AG04450 (cell line): ENCODE measurements at regions not wholly inside any gene's neighbourhood (a gene's known extent, or its start where the extent isn't known, plus 50 kb on each side); places are given as distances from the start of the nearest gene placed in this dataset.
A peak's percentile ranks its signal among the peaks of the same experiment; 100 is the strongest.

Source experiments
- CTCF ChIA-PET: fragments of 300-600, 350-600 bp; formaldehyde crosslinking; extraction: SDS; loops from one replicate; lab custom pipeline; 2022; ENCODE audit warnings: antibody characterized with exemption, inconsistent platforms; lab: Charles Lee
- POLR2A ChIA-PET: fragments of 350-600 bp; formaldehyde crosslinking; extraction: SDS; loops from one replicate; lab custom pipeline; 2021; ENCODE audit warnings: antibody characterized with exemption, inconsistent platforms; lab: Yijun Ruan, JAX
- DNase-seq: peaks from one replicate; pipeline ENCODE4 v3.0.0-alpha.2; 2011; ENCODE audit warnings: low read depth, low spot score
- H3K27ac ChIP-seq: one replicate; pipeline ENCODE4 v1.5.1; 2012; ENCODE audit warnings: low read depth, low read length, control low read depth
- H3K27me3 ChIP-seq: one replicate; pipeline ENCODE4 v1.6.0; 2012; ENCODE audit warnings: low read length; ENCODE audit not compliant: control insufficient read depth, insufficient read depth
- H3K4me3 ChIP-seq: 2 replicates; pipeline ENCODE4 v1.5.1; 2011; ENCODE audit warnings: mild to moderate bottlenecking, low read depth, low read length, control low read depth
- H3K9me3 ChIP-seq: 2 replicates; pipeline ENCODE4 v1.5.1; 2012; ENCODE audit warnings: low read length; ENCODE audit not compliant: control insufficient read depth, insufficient read depth
- TF ChIP-seq, protein P1 (sequence below): IDR thresholded peaks from 2 replicates; pipeline ENCODE4 v1.5.1; 2011; ENCODE audit warnings: low read depth, low read length, control low read depth, inconsistent platforms

DNA sequence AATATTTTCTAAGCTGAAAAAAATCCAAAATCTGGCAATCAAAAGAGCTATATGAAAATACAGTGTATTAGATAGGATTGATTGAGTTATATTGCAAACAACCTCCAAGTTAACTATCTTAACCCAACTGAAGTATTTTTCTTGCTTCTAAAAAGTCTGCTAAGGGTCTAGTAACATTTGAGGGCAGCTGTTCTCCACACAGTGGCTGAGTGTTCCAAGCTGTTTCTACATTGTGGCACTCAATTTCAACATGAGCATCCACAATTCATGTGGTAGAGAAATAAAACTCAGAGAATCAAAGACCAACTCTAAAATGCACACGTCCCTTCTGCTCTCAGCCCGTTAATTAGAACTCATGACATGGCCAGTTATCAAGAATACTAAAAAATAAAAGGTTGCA is 340.0 kb downstream of the C12orf50 start:
- DNase-seq: no peak
- ChIA-PET CTCF (no interaction called here), POLR2A (no interaction called here)
- Histone ChIP-seq H3K27me3 (no peaks in the 10 kb centered on the region), H3K27ac (no peak overlapping the region), H3K9me3 (no peaks in the 10 kb centered on the region), H3K4me3 (no peak overlapping the region)
- TF ChIP-seq, protein P1, sequence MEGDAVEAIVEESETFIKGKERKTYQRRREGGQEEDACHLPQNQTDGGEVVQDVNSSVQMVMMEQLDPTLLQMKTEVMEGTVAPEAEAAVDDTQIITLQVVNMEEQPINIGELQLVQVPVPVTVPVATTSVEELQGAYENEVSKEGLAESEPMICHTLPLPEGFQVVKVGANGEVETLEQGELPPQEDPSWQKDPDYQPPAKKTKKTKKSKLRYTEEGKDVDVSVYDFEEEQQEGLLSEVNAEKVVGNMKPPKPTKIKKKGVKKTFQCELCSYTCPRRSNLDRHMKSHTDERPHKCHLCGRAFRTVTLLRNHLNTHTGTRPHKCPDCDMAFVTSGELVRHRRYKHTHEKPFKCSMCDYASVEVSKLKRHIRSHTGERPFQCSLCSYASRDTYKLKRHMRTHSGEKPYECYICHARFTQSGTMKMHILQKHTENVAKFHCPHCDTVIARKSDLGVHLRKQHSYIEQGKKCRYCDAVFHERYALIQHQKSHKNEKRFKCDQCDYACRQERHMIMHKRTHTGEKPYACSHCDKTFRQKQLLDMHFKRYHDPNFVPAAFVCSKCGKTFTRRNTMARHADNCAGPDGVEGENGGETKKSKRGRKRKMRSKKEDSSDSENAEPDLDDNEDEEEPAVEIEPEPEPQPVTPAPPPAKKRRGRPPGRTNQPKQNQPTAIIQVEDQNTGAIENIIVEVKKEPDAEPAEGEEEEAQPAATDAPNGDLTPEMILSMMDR: no peak

GRCh38 chr12:87687362-87687761 is 341.8 kb downstream of the C12orf50 start:
- CTCF ChIA-PET: no interaction called here
- TF ChIP-seq, protein P1: no peak
- peak; percentile 24 for DNase-seq
- no peaks in the 10 kb centered on the region for H3K27me3 ChIP-seq
- H3K9me3 ChIP-seq: no peaks in the 10 kb centered on the region
- POLR2A ChIA-PET: no interaction called here
- H3K27ac ChIP-seq: no peak overlapping the region
- H3K4me3 ChIP-seq: no peak overlapping the region

GRCh38 chr12:87685696-87686095 is 343.5 kb downstream of the C12orf50 start:
- H3K27ac ChIP-seq: no peak overlapping the region
- no peak overlapping the region for H3K4me3 ChIP-seq
- no peaks in the 10 kb centered on the region for H3K9me3 ChIP-seq
- ChIA-PET POLR2A (no interaction called here), CTCF (interaction anchor here (0.6 to 1.1 kb wide), 2 partner anchors 163 to 530 kb away, joined by 4 to 5 read pairs; no protein-coding TSS in a partner anchor)
- H3K27me3 ChIP-seq: no peaks in the 10 kb centered on the region
- TF ChIP-seq, protein P1: no peak
- DNase-seq: no peak

GRCh38 chr12:87679251-87679650 is 349.9 kb downstream of the C12orf50 start:
- DNase-seq: no peak
- TF ChIP-seq, protein P1: no peak
- Histone ChIP-seq H3K9me3 (no peaks in the 10 kb centered on the region), H3K4me3 (no peak overlapping the region), H3K27me3 (no peaks in the 10 kb centered on the region), H3K27ac (no peak overlapping the region)
- POLR2A ChIA-PET: no interaction called here
- CTCF ChIA-PET: no interaction called here

- TF ChIP-seq, protein P1: no peak
- POLR2A ChIA-PET: no interaction called here
- CTCF ChIA-PET: no interaction called here
- DNase-seq: no peak
- Histone ChIP-seq H3K4me3 (no peak overlapping the region), H3K27me3 (no peaks in the 10 kb centered on the region), H3K27ac (no peak overlapping the region), H3K9me3 (no peaks in the 10 kb centered on the region)
Measured at GRCh38 chr12:87678453-87678852, 350.7 kb downstream of the C12orf50 start.
